Pancreas (tissue), 10 donors: ENCODE measurements at regions not wholly inside any gene's neighbourhood (a gene's known extent, or its start where the extent isn't known, plus 50 kb on each side); places are given as distances from the start of the nearest gene placed in this dataset.

Experiments used
- ATAC-seq, 4 donors: fragments of 200-7000 bp; cut with Tn5 transposase; one replicate each; pipeline versions ENCODE4 v1.8.0 to v1.9.1; 2020; ENCODE audit warnings: mild to moderate bottlenecking in 4 of 4, moderate library complexity in 4 of 4
- DNase-seq, 6 donors: peaks; one replicate each; pipeline ENCODE4 v3.0.0-alpha.2; 2020
- FAIRE-seq: peaks from 2 replicates; lab custom pipeline; 2012; peaks lifted over from hg19 to GRCh38; lab: Jason Lieb, UNC
- H3K27ac ChIP-seq, 4 donors: fragments of 200-600 bp; sonication (generic); 1 replicate in 3 of 4; 2 replicates in 1 of 4; pipeline versions ENCODE4 v1.5.0 to v1.8.0; 2020
- H3K27me3 ChIP-seq, 4 donors: fragments of 200-600 bp; one replicate each; pipeline ENCODE4 v1.8.0; 2021
- H3K36me3 ChIP-seq, 3 donors: fragments of 200-600 bp; sonication (generic) in 1 of 3; one replicate each; pipeline versions ENCODE4 v1.5.0 to v1.8.0; 2020 to 2021
- H3K4me1 ChIP-seq, 3 donors: fragments of 200-600 bp; one replicate each; pipeline ENCODE4 v1.8.0; 2021
- H3K4me3 ChIP-seq, 4 donors: fragments of 200-600 bp; sonication (generic) in 2 of 4; one replicate each; pipeline versions ENCODE4 v1.5.0 to v1.8.0; 2020 to 2021
- H3K9me3 ChIP-seq, 4 donors: fragments of 200-600 bp; one replicate each; pipeline ENCODE4 v1.8.0; 2021
- CTCF ChIP-seq, 4 donors: fragments of 200-600 bp; sonication (generic) in 3 of 4; IDR thresholded peaks; one replicate each; pipeline versions ENCODE4 v1.5.0 to v1.8.0; 2021; ENCODE audit warnings: antibody characterized with exemption in 4 of 4
- WGBS, 2 donors: extraction: QIAGEN DNeasy Blood & Tissue Kit; methylation state at CpG; one replicate each; pipeline ENCODE4 v1.1.7; 2013; 5-methylcytosine and 5-hydroxymethylcytosine counted together
- intact Hi-C, 3 donors: fragments of 100-400 bp; cut with DNase I; formaldehyde crosslinking; loops; one replicate each; pipeline versions ENCODE4 v1.11.1 to v1.14.2; 2022
- donor health status: healthy with polysubstance abuse.
- donor health status: DM: no; HTN: no; CAD: no; lungs with moderate emphysema.
- donor health status: DM: no; HTN: no; CAD: no.
- donor health status: control.
- donor health status: control.
- donor health status: Bipolar disorder and iron deficiency.
- donor health status: DM: yes; HTN: yes; CAD: no.
- donor health status: DM: no; HTN: no; CAD: no.
- donor health status: DM: no; HTN: no; CAD: no.
- donor health status: DM: yes; HTN: yes; CAD: no.

GRCh38 chr2:51718881-51719280, 686.9 kb upstream of the NRXN1 start:
- no peak for ATAC-seq
- no peak for DNase-seq
- no peak overlapping the region for H3K27ac ChIP-seq
- H3K9me3 ChIP-seq = no peaks in the 10 kb centered on the region
- TF ChIP-seq CTCF (IDR thresholded peaks at IDR 0.05) = no peak
- H3K27me3 ChIP-seq = no peaks in the 10 kb centered on the region
- no peaks in the 10 kb centered on the region for H3K36me3 ChIP-seq
- no peaks in the 10 kb centered on the region for H3K4me1 ChIP-seq
- intact Hi-C loops = no loop called here
- no peak for FAIRE-seq
- no peak overlapping the region for H3K4me3 ChIP-seq

- no peaks in the 10 kb centered on the region for H3K4me1 ChIP-seq
- DNase-seq (no peak), FAIRE-seq (peak; percentile 13), ATAC-seq (no peak)
- no peak for TF ChIP-seq CTCF (IDR thresholded peaks at IDR 0.05)
- no peaks in the 10 kb centered on the region for H3K36me3 ChIP-seq
- H3K27me3 ChIP-seq = no peaks in the 10 kb centered on the region
- 83 to 88% methylated on average over 3 of the region's 3 CpGs for WGBS, 2 donors
- no peak overlapping the region for H3K4me3 ChIP-seq
- intact Hi-C loops = no loop called here
- H3K27ac ChIP-seq = no peak overlapping the region
- peaks cover 0 to 2% (median 0%) of the 10 kb centered on the region in 4 donors for H3K9me3 ChIP-seq
These were observed 685.4 kb upstream of the NRXN1 start for GRCh38 chr2:51717312-51717711.

GRCh38 chr2:51711766-51712165, 679.8 kb upstream of the NRXN1 start:
- H3K36me3 ChIP-seq = no peaks in the 10 kb centered on the region
- no peaks in the 10 kb centered on the region for H3K27me3 ChIP-seq
- H3K27ac ChIP-seq = no peak overlapping the region
- intact Hi-C loops = no loop called here
- no peak overlapping the region for H3K4me3 ChIP-seq
- FAIRE-seq (no peak), DNase-seq (no peak), ATAC-seq (no peak)
- no peaks in the 10 kb centered on the region for H3K4me1 ChIP-seq
- peaks cover 0 to 2% (median 0%) of the 10 kb centered on the region in 4 donors for H3K9me3 ChIP-seq
- no peak for TF ChIP-seq CTCF (IDR thresholded peaks at IDR 0.05)
- 84 to 92% methylated on average over 3 of the region's 3 CpGs for WGBS, 2 donors

GRCh38 chr2:51710222-51710621, 678.3 kb upstream of the NRXN1 start:
- intact Hi-C loops = no loop called here
- peak in 3 of 4 donors; percentile 83 to 92 (median 86) for ATAC-seq
- H3K27me3 ChIP-seq = no peaks in the 10 kb centered on the region

More at GRCh38 chr2:51710222-51710621, 678.3 kb upstream of the NRXN1 start:
- 37 to 45% methylated on average over 3 of the region's 3 CpGs for WGBS, 2 donors
- TF ChIP-seq CTCF (IDR thresholded peaks at IDR 0.05) = peak in 3 of 4 donors; percentile 12 to 26 (median 17)
- no peak overlapping the region for H3K27ac ChIP-seq
- no peak for FAIRE-seq
- peaks cover 0 to 2% (median 0%) of the 10 kb centered on the region in 4 donors for H3K9me3 ChIP-seq
- H3K36me3 ChIP-seq = no peaks in the 10 kb centered on the region
- DNase-seq = peak in 2 of 6 donors; percentile 4 to 16
- no peak overlapping the region for H3K4me3 ChIP-seq
- no peaks in the 10 kb centered on the region for H3K4me1 ChIP-seq
